ENCODE measurements at regions not wholly inside any gene's neighbourhood (a gene's known extent, or its start where the extent isn't known, plus 50 kb on each side); places are given as distances from the start of the nearest gene placed in this dataset.

DNA sequence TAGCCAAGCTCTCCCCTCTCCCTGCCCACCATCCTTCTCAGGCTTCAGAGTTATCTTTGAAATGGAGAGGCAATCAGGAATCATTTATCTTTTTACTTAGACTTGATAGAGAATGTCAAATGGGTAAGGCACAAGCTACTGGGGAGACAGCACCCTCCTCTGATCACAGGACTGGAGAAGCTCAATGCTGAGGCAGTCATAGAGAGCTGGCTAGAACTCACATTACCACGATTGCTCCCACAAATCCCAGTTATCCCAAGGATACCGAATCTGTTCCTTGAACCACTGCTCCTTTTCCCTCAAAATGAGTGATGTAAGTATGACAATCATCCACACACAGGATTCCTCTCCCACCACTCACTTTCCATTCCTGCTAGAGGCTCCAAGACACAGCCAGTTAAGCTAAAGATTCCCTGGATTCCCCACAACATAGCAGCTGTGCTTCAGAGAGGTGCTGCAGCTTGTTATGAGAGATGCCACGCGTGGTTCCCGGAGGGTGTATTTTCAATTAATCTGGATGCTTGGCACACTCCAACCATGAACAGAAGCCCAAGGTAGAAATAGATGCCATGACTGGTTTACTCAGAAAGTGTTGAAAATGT is 96.2 kb upstream of the VGLL2 start:
- DNase-seq (ENCODE audit: low read depth): no peak

DNA sequence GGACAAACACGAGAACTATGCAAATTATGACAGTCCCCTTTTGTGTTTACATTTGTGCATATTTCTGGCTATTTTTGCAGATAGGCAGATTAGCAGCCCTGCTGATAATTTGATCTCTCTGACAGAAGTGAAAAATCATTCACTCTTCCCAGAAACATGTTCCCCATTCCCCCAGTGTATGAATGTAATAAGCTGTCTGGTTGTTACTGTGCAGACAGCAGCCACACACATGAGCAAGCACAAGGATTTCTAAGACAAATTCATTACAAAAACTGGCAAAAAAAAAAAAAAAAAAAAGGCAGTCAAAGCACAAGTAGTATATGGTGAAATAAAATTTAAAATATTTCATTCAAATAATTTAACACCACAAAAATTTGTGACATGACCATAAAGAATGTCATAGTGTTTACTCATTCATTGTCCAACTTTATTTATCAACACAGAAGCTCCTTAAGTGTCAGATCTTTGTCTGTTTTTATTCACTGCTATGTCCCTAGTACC is 95.5 kb upstream of the VGLL2 start:
- DNase-seq (ENCODE audit: low read depth): no peak

DNA sequence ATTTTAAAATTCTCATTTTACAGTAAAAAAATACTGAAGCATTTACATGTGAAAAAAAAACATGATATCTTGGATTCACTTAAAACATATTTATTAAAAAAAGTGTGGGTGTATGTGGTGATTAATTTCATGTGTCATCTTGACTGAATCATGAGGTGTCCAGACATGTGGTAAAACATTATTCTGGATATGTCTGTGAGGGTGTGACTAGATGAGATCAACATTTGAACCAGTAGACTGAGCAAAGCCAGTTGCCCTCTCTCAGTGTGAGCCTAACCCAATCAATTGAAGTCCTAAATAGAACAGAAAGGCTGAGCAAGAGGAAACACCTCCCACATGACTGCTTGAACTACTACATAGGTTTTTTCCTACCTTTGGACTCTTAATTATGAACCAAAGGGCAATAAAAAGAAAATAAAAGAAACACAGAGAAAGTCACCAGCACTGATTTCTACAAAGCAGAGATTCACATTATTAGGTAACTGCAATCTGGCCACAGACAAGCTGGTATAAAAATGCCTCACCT is 90.5 kb upstream of the VGLL2 start:
- no peak for DNase-seq (ENCODE audit: low read depth)

DNA sequence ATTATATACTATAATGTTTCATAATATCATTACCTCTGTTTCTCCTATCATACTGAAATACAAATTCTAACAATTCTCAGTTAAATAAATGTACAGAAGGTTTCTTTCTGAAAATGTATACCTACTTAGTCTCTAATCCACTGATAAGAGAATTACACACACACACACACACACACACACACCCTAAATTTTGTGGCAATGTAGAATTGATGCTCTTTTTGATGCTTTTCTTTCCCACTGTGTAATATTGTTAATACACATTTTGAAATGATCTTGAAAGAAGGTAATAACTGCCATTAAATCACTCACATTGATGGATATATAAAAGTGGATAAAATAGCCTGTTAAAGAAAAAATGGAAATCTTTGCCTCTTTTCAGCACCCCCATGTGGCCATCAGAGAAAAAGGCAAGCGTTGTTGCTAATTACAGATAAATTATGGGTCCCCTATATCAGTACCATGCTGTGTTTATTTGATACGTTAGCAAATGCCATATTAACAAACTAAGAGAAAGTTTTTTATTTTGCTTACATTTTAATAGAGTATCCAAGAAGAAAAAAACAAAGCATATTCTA is 76.6 kb upstream of the VGLL2 start:
- no peak for DNase-seq (ENCODE audit: low read depth)

DNA sequence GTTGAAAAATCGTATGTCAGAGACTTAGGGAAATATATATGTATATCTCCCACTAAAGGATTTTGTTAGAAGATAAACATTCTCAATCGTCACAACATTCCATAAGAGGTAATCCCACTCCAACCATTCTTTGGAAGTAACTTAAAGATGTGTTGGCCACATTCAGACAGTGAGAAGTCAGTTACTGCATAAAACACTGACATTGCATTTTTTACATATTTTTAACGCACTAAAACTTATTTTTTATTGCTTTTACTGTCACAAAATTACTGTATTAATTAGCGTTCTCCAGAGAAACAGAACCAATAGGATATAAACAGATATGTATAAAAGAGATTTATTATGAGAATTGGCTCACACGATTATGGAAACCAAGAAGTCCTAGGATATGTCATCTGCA is 74.3 kb upstream of the VGLL2 start:
- no peak for DNase-seq (ENCODE audit: low read depth)

DNA sequence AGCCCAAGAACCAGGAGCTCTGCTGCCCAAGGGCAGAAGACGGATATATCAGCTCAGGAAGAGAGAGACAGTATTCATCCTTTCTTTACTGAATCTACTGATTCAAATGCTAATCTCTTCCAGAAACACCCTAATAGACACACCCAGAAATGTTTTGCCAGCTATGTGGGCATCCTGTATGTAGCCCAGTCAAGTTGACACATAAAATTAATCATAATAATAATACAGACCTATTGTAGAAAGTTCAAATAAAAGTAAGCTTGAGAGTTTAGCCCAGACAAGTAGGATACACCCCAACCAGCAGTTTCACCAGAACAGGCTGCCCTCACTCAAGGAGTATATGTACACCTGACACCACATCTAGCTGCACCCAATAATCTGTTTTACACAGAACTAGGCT is 73.9 kb upstream of the VGLL2 start:
- no peak for DNase-seq (ENCODE audit: low read depth)

DNA sequence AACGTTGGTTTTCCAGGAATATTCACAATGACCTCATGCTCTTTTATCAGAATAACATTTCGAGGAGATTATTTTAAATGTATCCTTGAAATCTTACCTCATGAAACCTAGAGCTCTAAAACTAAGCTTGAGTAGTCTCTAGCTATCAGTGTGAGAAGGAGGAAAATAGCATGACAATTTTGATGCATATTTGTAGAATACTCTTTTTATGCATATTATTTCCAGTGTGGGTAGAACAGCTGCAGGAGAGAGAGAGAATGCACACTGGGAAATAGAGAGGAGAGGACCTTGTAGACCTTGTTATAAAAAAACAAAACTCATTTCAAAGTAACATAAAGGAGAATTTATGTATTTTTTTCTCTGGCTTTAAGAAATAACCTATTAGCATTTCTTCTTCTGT is 71.1 kb upstream of the VGLL2 start:
- no peak for DNase-seq (ENCODE audit: low read depth)

DNA sequence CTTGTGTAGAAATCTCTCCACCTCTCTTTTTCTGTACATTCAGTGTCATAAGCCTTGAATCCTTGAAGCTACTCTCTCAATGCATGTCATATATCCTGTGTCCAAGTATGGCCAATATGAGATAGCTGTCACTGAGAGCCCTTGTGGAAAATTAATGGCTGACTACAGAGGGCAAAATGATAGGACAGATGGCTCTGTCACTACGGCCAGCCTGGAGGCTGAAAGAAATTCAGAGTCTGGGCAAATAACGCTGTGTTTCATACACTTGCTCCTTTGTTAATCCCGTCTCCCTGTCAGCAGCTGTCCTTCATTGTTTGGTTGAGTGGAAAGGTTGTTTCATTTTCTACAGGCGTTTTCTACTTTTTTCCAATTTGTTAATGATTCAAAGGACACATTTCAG is 70.4 kb upstream of the VGLL2 start:
- no peak for DNase-seq (ENCODE audit: low read depth)

DNA sequence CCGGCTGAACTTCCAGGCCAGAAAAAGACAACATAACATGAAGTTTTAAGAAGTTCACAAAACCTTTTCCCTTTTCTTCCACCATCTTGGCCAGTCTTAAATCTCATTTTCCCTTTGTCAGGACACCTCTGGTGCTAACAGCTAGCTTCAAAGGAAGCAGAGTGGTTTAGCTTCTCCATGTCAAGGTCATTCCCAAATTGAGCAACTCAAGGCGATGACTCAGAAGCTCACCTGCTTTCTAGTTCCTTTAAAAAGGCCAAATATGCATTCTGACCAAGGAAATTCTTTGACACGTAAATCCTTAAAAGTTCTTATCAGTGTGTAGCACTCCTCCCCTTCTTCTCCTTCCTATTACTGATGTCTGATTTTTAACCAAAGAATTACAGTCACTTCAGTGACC is 69.6 kb upstream of the VGLL2 start:
- DNase-seq (ENCODE audit: low read depth): no peak

DNA sequence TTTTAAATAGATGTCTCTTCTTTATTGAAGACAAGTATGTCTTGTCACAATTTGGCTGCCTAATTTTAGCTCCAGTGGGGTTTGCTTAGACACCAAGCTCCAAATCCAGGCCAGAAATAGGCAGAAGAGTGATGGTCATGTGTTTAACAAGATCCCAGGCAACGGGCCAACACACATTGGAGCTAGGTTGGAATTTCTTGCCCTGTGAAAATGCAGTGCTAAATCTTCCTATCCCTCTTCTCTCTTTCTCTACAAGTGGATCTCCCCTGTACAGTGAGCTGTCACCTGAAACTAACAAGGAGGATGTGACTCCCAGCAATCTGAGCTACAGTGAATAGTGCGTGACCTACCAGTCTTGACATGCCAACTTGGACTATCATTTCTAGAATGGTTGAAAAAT is 65.3 kb upstream of the VGLL2 start:
- DNase-seq (ENCODE audit: low read depth): no peak

DNA sequence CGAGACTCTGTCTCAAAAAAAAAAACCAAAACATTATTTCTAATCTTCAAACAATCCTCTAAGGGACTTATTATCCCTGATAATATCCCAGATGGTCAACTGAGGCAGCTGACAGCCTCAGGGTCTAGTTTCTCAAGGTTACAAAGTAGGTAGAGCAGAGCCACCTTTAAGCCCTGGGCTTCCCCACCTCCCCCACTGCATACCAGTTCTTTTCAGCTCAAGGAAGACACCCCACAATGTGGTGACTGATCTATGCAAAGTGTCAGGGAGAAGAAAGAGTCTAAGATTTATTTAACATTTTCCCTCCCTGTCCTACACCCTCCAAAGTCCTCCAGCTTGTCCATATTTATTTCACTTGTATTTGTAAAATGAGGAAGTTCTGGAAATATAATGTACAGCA is 60.5 kb upstream of the VGLL2 start:
- DNase-seq (ENCODE audit: low read depth): no peak

DNA sequence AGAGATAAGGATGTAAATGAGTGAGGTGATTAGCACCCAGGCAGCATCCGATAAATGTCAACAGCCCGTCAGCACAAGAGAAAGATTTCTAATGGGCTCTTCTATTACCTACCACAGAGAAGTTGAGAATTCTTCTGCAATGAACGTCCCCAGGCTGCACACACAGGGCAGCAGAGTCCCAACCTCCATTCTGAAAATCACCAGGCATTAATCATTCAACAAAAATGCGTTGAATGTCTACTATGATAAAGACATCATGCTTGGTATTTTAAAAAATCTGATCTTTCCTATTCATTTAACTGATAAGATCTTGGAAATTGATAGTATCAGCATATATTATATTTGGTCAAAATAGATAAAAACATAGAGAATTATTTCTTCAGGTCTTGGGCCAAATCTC is 59.5 kb upstream of the VGLL2 start:
- DNase-seq (ENCODE audit: low read depth): no peak

DNA sequence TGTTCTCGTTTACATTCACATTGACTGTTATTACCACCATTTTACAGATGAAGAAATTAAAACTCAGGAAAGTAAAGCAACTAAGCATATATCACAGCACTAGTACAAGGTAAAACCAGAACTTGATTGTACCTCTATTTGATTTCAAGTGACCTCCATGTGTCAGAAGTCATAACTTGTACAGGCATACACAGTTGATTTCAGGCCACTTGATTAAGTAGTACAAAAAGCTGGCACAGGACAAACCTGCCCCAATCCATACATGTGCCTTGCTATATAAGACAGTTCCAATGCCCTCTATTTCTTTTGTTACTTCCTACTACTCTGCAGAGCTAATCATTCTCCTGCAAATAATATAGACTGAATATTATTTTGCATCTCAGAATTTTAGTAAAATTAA is 58.8 kb upstream of the VGLL2 start:
- no peak for DNase-seq (ENCODE audit: low read depth)

DNA sequence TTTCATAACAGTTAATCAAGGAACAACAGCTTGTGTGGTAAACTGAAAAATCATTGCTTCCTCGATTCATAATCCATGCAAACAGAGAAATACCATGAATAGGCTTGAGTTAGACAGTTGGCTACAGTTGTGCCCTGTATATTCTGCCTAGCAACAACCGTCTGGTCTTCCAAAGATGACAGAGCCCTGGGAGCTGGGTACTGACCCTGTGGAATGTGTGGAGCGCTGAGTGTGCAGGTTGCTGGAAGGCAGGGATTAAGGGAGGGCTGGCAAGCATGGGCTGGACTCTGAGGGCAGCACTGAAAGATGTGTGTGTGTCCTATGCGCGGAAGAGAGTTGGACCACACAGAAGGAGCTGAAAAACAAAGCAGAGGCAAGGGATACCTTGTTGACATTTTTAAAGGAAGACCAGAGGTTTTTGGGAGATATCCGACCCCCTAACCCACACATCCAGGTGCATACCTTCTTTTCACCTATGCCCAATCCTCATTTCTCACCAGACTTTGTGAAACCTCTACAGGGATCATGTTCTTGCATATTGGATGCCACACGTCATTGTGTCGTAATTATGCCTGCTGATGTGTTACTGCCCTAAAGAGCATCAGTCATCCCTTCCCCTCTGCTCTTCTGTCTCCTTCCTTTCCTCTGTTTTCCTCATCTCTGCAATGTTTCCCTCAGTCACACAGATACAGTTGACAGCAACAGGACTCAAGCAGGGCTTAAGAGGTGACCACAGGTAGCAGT is 58.2 kb upstream of the VGLL2 start:
- DNase-seq (ENCODE audit: low read depth): no peak

DNA sequence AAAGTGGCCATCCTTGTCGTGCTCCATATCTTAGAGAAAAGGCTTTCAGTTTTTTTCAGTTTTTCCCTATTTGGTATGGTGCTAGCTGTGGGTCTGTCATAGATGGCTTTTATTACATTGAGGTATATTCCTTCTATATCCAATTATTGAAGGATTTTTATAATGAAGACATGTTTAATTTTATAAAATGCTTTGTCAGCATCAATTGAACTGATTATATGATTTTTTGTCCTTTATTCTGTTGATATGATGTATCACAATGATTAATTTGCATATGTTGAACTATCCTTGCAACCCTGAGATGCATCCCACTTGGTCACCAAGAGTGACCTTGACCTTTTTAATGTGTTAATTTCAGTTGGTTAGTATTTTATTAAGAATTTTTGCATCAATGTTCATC is 55.1 kb upstream of the VGLL2 start:
- DNase-seq (ENCODE audit: low read depth): no peak

DNA sequence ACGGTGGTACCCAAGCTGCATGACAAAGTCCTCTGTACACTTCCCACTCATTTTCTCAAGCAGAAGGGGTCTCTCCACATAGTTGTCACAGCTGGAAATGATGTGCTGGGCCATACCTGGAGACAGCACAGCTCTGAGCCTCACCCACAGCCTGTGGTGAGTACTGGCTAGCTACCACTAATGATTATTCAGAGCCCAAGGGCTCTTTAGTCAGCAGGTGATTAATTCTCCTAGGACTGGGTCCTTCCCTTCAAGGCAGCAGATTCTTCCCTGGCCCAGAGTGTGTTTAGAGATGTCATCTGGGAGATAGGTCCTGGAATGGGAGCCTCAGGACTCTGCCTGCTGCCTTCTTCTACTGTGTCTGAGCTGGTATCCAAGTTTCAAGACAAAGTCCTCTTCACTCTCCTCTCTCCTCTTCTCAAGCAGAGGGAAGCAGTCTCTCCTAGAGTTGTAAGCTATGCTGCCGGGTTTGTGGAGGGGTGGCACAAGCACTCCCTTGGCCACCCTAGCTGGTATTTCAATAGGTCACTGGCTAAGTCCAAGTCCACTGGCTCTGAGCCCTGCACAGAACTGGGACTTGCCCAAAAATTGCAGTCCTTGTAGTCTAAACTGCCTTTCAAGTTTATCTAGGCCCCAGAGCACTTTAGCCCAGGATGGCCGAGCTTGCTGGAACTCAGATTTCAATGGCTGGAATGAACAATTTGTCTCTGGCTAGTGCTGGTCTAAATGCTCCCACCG is 49.8 kb upstream of the VGLL2 start:
- DNase-seq (ENCODE audit: low read depth): no peak

Measured in GM04503 (cell line).